ENCODE measurements at regions not wholly inside any gene's neighbourhood (a gene's known extent, or its start where the extent isn't known, plus 50 kb on each side); places are given as distances from the start of the nearest gene placed in this dataset.

- TF ChIP-seq, protein P1, sequence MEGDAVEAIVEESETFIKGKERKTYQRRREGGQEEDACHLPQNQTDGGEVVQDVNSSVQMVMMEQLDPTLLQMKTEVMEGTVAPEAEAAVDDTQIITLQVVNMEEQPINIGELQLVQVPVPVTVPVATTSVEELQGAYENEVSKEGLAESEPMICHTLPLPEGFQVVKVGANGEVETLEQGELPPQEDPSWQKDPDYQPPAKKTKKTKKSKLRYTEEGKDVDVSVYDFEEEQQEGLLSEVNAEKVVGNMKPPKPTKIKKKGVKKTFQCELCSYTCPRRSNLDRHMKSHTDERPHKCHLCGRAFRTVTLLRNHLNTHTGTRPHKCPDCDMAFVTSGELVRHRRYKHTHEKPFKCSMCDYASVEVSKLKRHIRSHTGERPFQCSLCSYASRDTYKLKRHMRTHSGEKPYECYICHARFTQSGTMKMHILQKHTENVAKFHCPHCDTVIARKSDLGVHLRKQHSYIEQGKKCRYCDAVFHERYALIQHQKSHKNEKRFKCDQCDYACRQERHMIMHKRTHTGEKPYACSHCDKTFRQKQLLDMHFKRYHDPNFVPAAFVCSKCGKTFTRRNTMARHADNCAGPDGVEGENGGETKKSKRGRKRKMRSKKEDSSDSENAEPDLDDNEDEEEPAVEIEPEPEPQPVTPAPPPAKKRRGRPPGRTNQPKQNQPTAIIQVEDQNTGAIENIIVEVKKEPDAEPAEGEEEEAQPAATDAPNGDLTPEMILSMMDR (conservative IDR thresholded peaks at IDR 0.05) = no peak
- no peak for TF ChIP-seq EZH2 (IDR thresholded peaks at IDR 0.05; ENCODE audit: low read depth)
Observed at GRCh38 chr11:8796941-8797340, 114.0 kb upstream of the AKIP1 start.
